Liver (tissue), 3 donors: ENCODE measurements at regions not wholly inside any gene's neighbourhood (a gene's known extent, or its start where the extent isn't known, plus 50 kb on each side); places are given as distances from the start of the nearest gene placed in this dataset.

Source experiments
- MAX ChIP-seq: IDR thresholded peaks from 2 replicates; pipeline ENCODE4 v1.6.1; 2016; ENCODE audit warnings: antibody characterized with exemption
- SP1 ChIP-seq: IDR thresholded peaks from 2 replicates; pipeline ENCODE4 v1.6.1; 2018; ENCODE audit warnings: antibody characterized with exemption, mild to moderate bottlenecking
- TF ChIP-seq, protein P1 (sequence below): fragments of 150-350 bp; IDR thresholded peaks from 2 replicates; pipeline ENCODE4 v1.5.1; 2017; ENCODE audit warnings: improper control_type of control experiment, low read depth, low read length; ENCODE audit not compliant: missing input control
- donor health status: healthy.
- donor health status: healthy.

DNA sequence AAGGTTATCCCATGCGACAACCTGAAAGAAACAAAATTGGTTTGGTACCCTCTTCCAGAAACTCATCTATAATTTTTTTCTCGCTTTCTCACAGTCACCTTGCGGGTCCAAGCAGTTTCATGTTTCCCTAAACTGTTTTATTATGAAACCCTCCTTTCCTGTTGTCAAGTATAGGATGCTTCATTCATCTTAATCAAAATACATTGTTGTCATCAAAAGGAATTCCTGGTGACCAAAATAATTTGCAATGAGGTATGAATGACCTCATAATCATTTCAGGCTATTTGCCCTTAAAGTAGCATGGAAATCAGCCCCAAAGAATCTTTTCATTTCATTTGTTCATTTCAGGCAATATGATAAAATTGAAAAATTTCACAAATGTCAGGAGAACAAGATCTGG is 503.0 kb downstream of the SPATA31D1 start:
- TF ChIP-seq, protein P1, sequence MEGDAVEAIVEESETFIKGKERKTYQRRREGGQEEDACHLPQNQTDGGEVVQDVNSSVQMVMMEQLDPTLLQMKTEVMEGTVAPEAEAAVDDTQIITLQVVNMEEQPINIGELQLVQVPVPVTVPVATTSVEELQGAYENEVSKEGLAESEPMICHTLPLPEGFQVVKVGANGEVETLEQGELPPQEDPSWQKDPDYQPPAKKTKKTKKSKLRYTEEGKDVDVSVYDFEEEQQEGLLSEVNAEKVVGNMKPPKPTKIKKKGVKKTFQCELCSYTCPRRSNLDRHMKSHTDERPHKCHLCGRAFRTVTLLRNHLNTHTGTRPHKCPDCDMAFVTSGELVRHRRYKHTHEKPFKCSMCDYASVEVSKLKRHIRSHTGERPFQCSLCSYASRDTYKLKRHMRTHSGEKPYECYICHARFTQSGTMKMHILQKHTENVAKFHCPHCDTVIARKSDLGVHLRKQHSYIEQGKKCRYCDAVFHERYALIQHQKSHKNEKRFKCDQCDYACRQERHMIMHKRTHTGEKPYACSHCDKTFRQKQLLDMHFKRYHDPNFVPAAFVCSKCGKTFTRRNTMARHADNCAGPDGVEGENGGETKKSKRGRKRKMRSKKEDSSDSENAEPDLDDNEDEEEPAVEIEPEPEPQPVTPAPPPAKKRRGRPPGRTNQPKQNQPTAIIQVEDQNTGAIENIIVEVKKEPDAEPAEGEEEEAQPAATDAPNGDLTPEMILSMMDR, result no peak
- TF ChIP-seq MAX (no peak), SP1 (no peak)
